ENCODE measurements at regions not wholly inside any gene's neighbourhood (a gene's known extent, or its start where the extent isn't known, plus 50 kb on each side); places are given as distances from the start of the nearest gene placed in this dataset.
"Not testable (repeated sequence)": the region's sequence is repeated elsewhere in the genome, so short reads cannot be mapped to it uniquely, and the experiment has no call there.

GRCh38 chr12:61999311-61999710 lies 260.9 kb upstream of the USP15 start:
- Mint-ChIP-seq H3K27me3 (peaks cover 3% of the 10 kb centered on the region), H3K27ac (no peak overlapping the region), H3K36me3 (no peaks in the 10 kb centered on the region), H3K4me3 (no peak overlapping the region), H3K9me3 (no peaks in the 10 kb centered on the region), H3K4me1 (no peaks in the 10 kb centered on the region)
- no peak for DNase-seq
- CTCF ChIA-PET, result no interaction called here

GRCh38 chr12:62001424-62001823 lies 258.8 kb upstream of the USP15 start:
- H3K27me3 Mint-ChIP-seq, result peaks cover 2% of the 10 kb centered on the region
- H3K4me3 Mint-ChIP-seq, result no peak overlapping the region
- no peaks in the 10 kb centered on the region for H3K9me3 Mint-ChIP-seq
- CTCF ChIA-PET, result no interaction called here
- H3K27ac Mint-ChIP-seq, result no peak overlapping the region
- no peaks in the 10 kb centered on the region for H3K36me3 Mint-ChIP-seq
- H3K4me1 Mint-ChIP-seq, result no peaks in the 10 kb centered on the region
- no peak for DNase-seq

GRCh38 chr12:62003226-62003625 lies 257.0 kb upstream of the USP15 start:
- no peak overlapping the region for H3K4me3 Mint-ChIP-seq
- no peaks in the 10 kb centered on the region for H3K36me3 Mint-ChIP-seq

GRCh38 chr12:62003701-62004100 lies 256.5 kb upstream of the USP15 start:
- Mint-ChIP-seq H3K36me3 (no peaks in the 10 kb centered on the region), H3K4me1 (no peaks in the 10 kb centered on the region), H3K9me3 (no peaks in the 10 kb centered on the region), H3K4me3 (no peak overlapping the region), H3K27ac (no peak overlapping the region), H3K27me3 (no peaks in the 10 kb centered on the region)
- no peak for DNase-seq
- CTCF ChIA-PET, result no interaction called here

More at GRCh38 chr12:62003226-62003625, 257.0 kb upstream of the USP15 start:
- H3K27ac Mint-ChIP-seq, result no peak overlapping the region
- CTCF ChIA-PET, result no interaction called here
- H3K4me1 Mint-ChIP-seq, result no peaks in the 10 kb centered on the region
- no peaks in the 10 kb centered on the region for H3K27me3 Mint-ChIP-seq
- H3K9me3 Mint-ChIP-seq, result no peaks in the 10 kb centered on the region
- DNase-seq, result no peak

- CTCF ChIA-PET, result interaction anchor here (1.0 to 1.2 kb wide), 2 partner anchors 12 to 186 kb away, joined by 3 read pairs; no protein-coding TSS in a partner anchor
Measured at GRCh38 chr12:62005615-62006014, 254.6 kb upstream of the USP15 start.

GRCh38 chr12:62006076-62006732 lies 254.0 kb upstream of the USP15 start:
- Mint-ChIP-seq H3K4me3 (no peak overlapping the region), H3K36me3 (no peaks in the 10 kb centered on the region), H3K27me3 (no peaks in the 10 kb centered on the region), H3K27ac (no peak overlapping the region), H3K9me3 (no peaks in the 10 kb centered on the region), H3K4me1 (no peaks in the 10 kb centered on the region)
- CTCF ChIA-PET, result interaction anchor here (0.6 to 1.2 kb wide), 3 partner anchors 13 to 186 kb away, joined by 3 read pairs; no protein-coding TSS in a partner anchor
- DNase-seq, result peak; percentile 43

More at GRCh38 chr12:62005615-62006014, 254.6 kb upstream of the USP15 start:
- H3K4me3 Mint-ChIP-seq, result no peak overlapping the region
- H3K36me3 Mint-ChIP-seq, result no peaks in the 10 kb centered on the region
- no peaks in the 10 kb centered on the region for H3K9me3 Mint-ChIP-seq
- DNase-seq, result no peak
- H3K27me3 Mint-ChIP-seq, result no peaks in the 10 kb centered on the region
- H3K27ac Mint-ChIP-seq, result no peak overlapping the region
- H3K4me1 Mint-ChIP-seq, result no peaks in the 10 kb centered on the region

- DNase-seq, result no peak
Measured at GRCh38 chr12:62008703-62009102, 251.5 kb upstream of the USP15 start.

GRCh38 chr12:62009445-62009844 lies 250.8 kb upstream of the USP15 start:
- H3K4me3 Mint-ChIP-seq, result no peak overlapping the region
- CTCF ChIA-PET, result no interaction called here
- no peak overlapping the region for H3K27ac Mint-ChIP-seq
- H3K36me3 Mint-ChIP-seq, result no peaks in the 10 kb centered on the region
- H3K27me3 Mint-ChIP-seq, result no peaks in the 10 kb centered on the region
- H3K9me3 Mint-ChIP-seq, result no peaks in the 10 kb centered on the region
- no peaks in the 10 kb centered on the region for H3K4me1 Mint-ChIP-seq
- no peak for DNase-seq

More at GRCh38 chr12:62008703-62009102, 251.5 kb upstream of the USP15 start:
- no peaks in the 10 kb centered on the region for H3K27me3 Mint-ChIP-seq
- H3K36me3 Mint-ChIP-seq, result no peaks in the 10 kb centered on the region
- H3K27ac Mint-ChIP-seq, result no peak overlapping the region
- no peaks in the 10 kb centered on the region for H3K9me3 Mint-ChIP-seq
- CTCF ChIA-PET, result no interaction called here
- no peaks in the 10 kb centered on the region for H3K4me1 Mint-ChIP-seq
- no peak overlapping the region for H3K4me3 Mint-ChIP-seq

GRCh38 chr12:62010331-62010906 lies 249.8 kb upstream of the USP15 start:
- H3K27me3 Mint-ChIP-seq, CTCF ChIA-PET, H3K4me1 Mint-ChIP-seq, H3K9me3 Mint-ChIP-seq, H3K36me3 Mint-ChIP-seq, H3K4me3 Mint-ChIP-seq, H3K27ac Mint-ChIP-seq, DNase-seq: not testable (repeated sequence)

- H3K4me3 Mint-ChIP-seq, H3K36me3 Mint-ChIP-seq, CTCF ChIA-PET, H3K9me3 Mint-ChIP-seq, H3K27me3 Mint-ChIP-seq, DNase-seq, H3K4me1 Mint-ChIP-seq, H3K27ac Mint-ChIP-seq: not testable (repeated sequence)
Measured at GRCh38 chr12:62010973-62011372, 249.2 kb upstream of the USP15 start.

- H3K36me3 Mint-ChIP-seq, result no peaks in the 10 kb centered on the region
Measured at GRCh38 chr12:62014330-62014729, 245.9 kb upstream of the USP15 start.

GRCh38 chr12:62016021-62016420 lies 244.2 kb upstream of the USP15 start:
- DNase-seq, result no peak
- Mint-ChIP-seq H3K4me1 (no peaks in the 10 kb centered on the region), H3K4me3 (no peak overlapping the region), H3K9me3 (no peaks in the 10 kb centered on the region), H3K27me3 (no peaks in the 10 kb centered on the region), H3K36me3 (no peaks in the 10 kb centered on the region), H3K27ac (no peak overlapping the region)
- CTCF ChIA-PET, result no interaction called here

More at GRCh38 chr12:62014330-62014729, 245.9 kb upstream of the USP15 start:
- H3K9me3 Mint-ChIP-seq, result no peaks in the 10 kb centered on the region
- H3K4me1 Mint-ChIP-seq, result no peaks in the 10 kb centered on the region
- no peak for DNase-seq
- H3K4me3 Mint-ChIP-seq, result no peak overlapping the region
- no peaks in the 10 kb centered on the region for H3K27me3 Mint-ChIP-seq
- no peak overlapping the region for H3K27ac Mint-ChIP-seq
- CTCF ChIA-PET, result no interaction called here

GRCh38 chr12:62021808-62022207 lies 238.4 kb upstream of the USP15 start:
- no peaks in the 10 kb centered on the region for H3K36me3 Mint-ChIP-seq
- no peak for DNase-seq
- no peaks in the 10 kb centered on the region for H3K4me1 Mint-ChIP-seq
- CTCF ChIA-PET, result no interaction called here
- no peak overlapping the region for H3K27ac Mint-ChIP-seq
- H3K9me3 Mint-ChIP-seq, result no peaks in the 10 kb centered on the region
- H3K4me3 Mint-ChIP-seq, result no peak overlapping the region
- no peaks in the 10 kb centered on the region for H3K27me3 Mint-ChIP-seq

GRCh38 chr12:62028536-62028935 lies 231.7 kb upstream of the USP15 start:
- Mint-ChIP-seq H3K4me1 (no peaks in the 10 kb centered on the region), H3K36me3 (no peaks in the 10 kb centered on the region), H3K27me3 (no peaks in the 10 kb centered on the region), H3K9me3 (no peaks in the 10 kb centered on the region), H3K27ac (no peak overlapping the region), H3K4me3 (no peak overlapping the region)
- no peak for DNase-seq
- CTCF ChIA-PET, result interaction anchor here (0.6 kb wide), 1 partner anchor 221 kb away, joined by 4 read pairs; no protein-coding TSS in a partner anchor

- Mint-ChIP-seq H3K36me3 (no peaks in the 10 kb centered on the region), H3K27ac (no peak overlapping the region), H3K4me1 (no peaks in the 10 kb centered on the region), H3K4me3 (no peak overlapping the region), H3K27me3 (no peaks in the 10 kb centered on the region), H3K9me3 (no peaks in the 10 kb centered on the region)
- CTCF ChIA-PET, result no interaction called here
- no peak for DNase-seq
Measured at GRCh38 chr12:62032870-62033269, 227.3 kb upstream of the USP15 start.
